ENCODE measurements at regions not wholly inside any gene's neighbourhood (a gene's known extent, or its start where the extent isn't known, plus 50 kb on each side); places are given as distances from the start of the nearest gene placed in this dataset.
"Not testable (repeated sequence)": the region's sequence is repeated elsewhere in the genome, so short reads cannot be mapped to it uniquely, and the experiment has no call there.

DNA sequence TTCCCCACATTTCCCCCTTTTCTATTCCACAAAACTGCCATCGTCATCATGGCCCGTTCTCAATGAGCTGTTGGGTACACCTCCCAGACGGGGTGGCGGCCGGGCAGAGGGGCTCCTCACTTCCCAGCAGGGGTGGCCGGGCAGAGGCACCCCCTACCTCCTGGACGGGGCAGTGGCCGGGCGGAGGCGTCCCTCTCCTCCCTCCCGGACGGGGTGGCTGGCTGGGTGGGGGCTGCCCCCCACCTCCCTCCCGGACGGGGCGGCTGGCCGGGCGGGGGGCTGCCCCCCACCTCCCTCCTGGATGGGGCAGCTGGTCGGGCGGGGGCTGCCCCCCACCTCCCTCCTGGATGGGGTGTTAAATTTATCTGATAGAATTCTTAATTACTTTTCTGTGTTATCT is 250.9 kb upstream of the B3GALT2 start:
- not testable (repeated sequence) for DNase-seq

GRCh38 chr1:193435781-193436180 is 249.4 kb upstream of the B3GALT2 start:
- no peak for DNase-seq

DNA sequence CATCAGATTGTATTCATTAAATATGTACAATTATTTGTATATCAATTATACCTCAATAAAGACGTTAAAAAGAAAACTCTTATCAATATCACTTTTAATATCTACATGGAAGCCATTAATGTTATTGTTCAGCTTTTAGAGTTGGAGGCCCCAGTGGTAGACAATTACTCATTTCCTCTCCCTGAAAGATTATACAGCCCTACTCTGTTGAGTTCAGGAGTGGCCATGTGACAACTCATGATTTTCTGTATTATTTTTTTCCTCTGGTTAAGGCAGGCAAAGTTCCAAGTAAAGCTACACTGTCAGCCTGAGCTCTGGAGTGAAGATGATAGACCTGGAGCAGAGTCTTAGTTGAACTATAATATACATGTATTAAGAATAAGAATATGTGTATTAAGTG is 247.9 kb upstream of the B3GALT2 start:
- no peak for DNase-seq

- no peak for DNase-seq
These were observed 247.2 kb upstream of the B3GALT2 start for GRCh38 chr1:193433599-193433998.

- DNase-seq: no peak
These were observed 246.7 kb upstream of the B3GALT2 start for GRCh38 chr1:193432979-193433587.

DNA sequence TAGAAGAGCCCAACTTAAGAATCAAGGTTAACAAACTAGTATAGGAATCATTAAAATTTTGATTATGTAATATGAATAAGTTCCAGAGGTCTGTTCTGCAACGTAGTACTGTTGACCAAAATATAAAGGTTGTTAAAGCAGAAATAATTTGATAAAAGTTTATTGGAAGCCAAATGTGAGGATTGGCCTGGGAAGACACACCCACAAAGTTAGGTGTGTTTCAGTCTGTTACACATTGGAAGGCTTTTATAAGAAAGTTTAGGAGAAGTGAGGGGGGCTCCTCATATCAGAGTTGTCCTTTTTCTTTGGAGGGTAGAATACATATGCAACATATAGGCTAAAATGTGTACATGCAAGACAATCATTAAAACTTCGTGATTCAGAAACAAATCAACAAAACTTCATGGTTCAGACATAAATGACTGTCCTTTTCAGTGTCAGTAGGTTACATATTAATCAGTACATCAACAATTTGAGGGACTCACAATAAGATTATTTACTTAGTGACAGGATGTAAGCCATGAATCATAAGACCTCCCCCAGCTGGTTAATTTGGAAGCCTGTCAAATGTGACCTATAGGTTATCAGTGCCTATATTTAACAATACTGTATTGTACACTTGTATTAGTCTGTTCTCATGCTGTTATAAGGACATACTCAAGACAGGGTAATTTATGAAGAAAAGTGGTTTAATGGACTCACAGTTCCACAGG is 245.0 kb upstream of the B3GALT2 start:
- DNase-seq: no peak

GRCh38 chr1:193427524-193427923 is 241.1 kb upstream of the B3GALT2 start:
- no peak for DNase-seq

DNA sequence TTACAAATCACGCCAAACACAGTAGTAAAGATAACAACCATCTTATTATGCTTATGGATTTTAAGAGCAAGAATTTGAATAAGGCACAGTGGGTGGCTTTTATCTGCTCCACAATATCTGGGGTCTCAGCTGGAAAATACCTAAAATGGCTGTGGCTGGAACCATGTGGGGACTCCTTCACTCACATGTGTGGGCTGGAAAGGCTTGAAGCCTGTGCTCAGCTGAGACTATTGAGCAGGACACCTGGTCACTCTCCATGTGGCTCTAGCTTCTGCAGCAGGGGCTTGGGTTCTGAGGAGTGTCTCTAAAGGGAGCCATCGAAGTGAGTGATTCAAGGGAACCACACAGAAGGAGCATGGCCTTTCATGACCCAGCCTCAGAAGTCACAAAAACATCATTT is 239.6 kb upstream of the B3GALT2 start:
- no peak for DNase-seq

- DNase-seq: no peak
These were observed 235.1 kb upstream of the B3GALT2 start for GRCh38 chr1:193421487-193421886.

GRCh38 chr1:193419295-193419694 is 232.9 kb upstream of the B3GALT2 start:
- DNase-seq: no peak

DNA sequence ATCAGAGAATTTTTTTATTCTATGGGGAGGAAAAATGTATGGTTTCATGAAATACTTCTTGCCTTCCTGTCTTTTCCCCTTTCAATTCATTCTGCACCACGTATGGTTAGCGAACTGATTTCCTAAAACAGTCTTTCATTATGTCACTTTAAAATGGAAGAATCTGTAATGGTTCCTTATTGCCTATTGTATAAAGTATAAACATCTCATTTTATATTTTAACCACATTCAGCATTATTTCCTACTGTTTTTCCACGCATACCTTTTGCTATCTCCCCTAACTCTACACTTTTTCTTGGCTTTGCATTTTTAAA is 232.3 kb upstream of the B3GALT2 start:
- no peak for DNase-seq

GRCh38 chr1:193417945-193418744 is 231.7 kb upstream of the B3GALT2 start:
- DNase-seq: peak; percentile 15

- peak; percentile 13 for DNase-seq
These were observed 231.0 kb upstream of the B3GALT2 start for GRCh38 chr1:193417403-193417802.

- DNase-seq: no peak
These were observed 230.0 kb upstream of the B3GALT2 start for GRCh38 chr1:193416226-193417024.

- DNase-seq: no peak
These were observed 228.8 kb upstream of the B3GALT2 start for GRCh38 chr1:193415256-193415655.

DNA sequence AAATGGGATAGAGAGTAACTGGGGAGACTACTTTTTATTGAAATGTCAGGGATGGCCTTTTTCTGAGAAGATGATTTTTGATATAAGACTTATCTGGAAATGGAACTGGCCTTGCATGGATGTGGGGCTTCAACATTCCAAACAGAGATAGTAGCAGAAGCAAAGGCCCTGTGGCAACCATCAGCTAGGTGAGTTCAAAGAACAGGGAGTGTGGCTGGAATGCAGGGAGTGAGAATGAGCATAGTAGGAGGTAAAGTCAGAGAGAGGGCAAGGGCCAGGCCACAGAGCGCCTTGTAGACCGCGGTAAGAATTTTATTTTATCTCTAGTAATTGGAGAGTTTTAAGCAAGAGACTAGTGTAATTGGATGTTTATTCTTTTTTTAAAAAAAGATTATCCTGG is 227.0 kb upstream of the B3GALT2 start:
- DNase-seq: no peak

DNA sequence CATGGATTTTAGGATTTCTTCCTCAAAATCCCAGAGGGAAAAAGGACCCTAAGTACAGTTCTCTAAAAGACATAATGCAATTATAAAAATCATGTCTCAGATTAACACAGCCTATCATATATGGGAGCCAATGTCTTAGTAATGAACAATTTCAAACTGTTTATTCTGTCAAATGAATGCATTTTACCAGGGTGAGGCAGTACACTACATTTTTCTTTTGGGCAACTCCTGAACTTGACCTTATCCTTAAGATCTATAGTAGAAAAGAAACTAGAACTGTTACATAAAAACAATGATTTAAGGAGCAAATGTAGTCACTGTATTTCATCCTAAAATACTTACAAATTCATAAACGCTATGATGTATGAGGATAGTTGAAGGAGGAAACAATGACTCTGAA is 226.3 kb upstream of the B3GALT2 start:
- DNase-seq: no peak

DNA sequence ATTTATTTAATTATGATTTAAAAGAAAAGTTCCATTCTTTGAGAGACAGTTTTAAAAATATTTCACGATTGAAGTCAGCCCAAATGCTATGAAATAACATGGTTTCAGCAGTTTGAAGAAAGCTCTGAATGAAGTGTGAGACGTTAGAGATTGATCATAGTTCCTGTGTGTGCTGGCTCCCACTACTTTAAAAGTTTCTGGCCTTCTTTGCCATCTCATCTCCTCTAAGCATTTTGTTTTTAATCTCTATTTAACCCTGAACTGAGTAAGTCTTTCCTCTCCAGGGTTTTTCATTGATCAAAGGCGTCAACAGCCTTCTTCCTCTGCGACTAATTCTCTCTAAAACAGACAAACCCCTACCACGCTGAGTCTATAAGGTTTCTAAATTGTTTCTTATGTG is 225.3 kb upstream of the B3GALT2 start:
- no peak for DNase-seq

DNA sequence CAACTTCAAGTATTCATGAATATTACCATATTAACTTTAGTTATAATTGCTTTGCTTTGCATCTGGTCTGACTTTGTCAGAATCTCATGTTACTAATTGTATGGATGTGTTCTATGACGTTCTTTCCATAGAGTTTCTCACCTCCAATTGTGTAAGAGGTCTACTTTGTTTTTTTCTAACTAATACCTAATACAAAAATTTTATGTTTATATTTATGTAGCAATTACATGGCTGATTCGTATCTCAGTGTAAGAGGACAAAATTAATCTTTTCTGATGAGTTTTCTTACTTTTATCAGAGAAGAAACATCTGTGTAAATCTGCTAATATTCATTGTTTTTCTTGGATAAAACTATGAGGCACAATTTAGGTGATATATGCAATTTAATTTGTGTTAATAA is 224.8 kb upstream of the B3GALT2 start:
- no peak for DNase-seq

- peak; percentile 32 for DNase-seq
These were observed 222.4 kb upstream of the B3GALT2 start for GRCh38 chr1:193408782-193409293.

- peak; percentile 63 for DNase-seq
These were observed 220.5 kb upstream of the B3GALT2 start for GRCh38 chr1:193406901-193407300.

GRCh38 chr1:193404236-193404635 is 217.8 kb upstream of the B3GALT2 start:
- no peak for DNase-seq

DNA sequence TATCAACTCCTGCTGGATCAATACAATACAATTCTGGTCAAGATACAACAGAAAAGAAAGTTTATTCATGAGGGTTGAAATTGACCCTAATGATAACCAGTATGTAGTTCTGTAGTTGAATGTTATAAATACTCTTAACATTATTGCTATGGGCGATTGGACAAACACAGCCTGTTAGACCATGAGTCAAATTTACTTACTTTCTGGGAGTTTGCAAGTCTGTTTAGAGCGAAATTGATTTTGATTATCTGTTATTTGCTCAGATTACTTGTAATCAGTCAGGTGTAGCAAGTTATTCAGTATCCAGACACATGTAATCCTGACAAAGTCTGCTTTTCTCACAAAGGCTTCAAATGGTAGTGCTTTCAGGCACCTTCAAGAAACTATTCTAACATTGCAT is 216.6 kb upstream of the B3GALT2 start:
- DNase-seq: no peak

Data from HCEC 1CT (cell line).